Erythroblast (primary cell): ENCODE measurements at regions not wholly inside any gene's neighbourhood (a gene's known extent, or its start where the extent isn't known, plus 50 kb on each side); places are given as distances from the start of the nearest gene placed in this dataset.
"Not testable (repeated sequence)": the region's sequence is repeated elsewhere in the genome, so short reads cannot be mapped to it uniquely, and the experiment has no call there.

Experiments used
- DNase-seq, 2 experiments: peaks; one replicate each; lab custom pipeline; 2025; lab: John Stamatoyannopoulos, UW
- GATA1 ChIP-seq: IDR thresholded peaks from 2 replicates; pipeline ENCODE4 v1.6.1; 2011; ENCODE audit warnings: low read depth, mild to moderate bottlenecking, control low read depth, low read length, moderate library complexity
- POLR2A ChIP-seq: IDR thresholded peaks from 2 replicates; pipeline ENCODE4 v1.6.1; 2011; ENCODE audit warnings: mild to moderate bottlenecking, low read length

GRCh38 chr1:189084811-189085210 is 1392.9 kb downstream of the BRINP3 start:
- TF ChIP-seq GATA1 (no peak), POLR2A (no peak)
- no peak for DNase-seq

- no peak for TF ChIP-seq POLR2A
- no peak for DNase-seq
Observed at GRCh38 chr1:189103956-189104355, 1373.7 kb downstream of the BRINP3 start.

GRCh38 chr1:189117072-189117770 is 1360.4 kb downstream of the BRINP3 start:
- TF ChIP-seq GATA1 (no peak), POLR2A (no peak)
- no peak for DNase-seq

GRCh38 chr1:189121941-189122340 is 1355.7 kb downstream of the BRINP3 start:
- no peak for DNase-seq
- TF ChIP-seq POLR2A (no peak), GATA1 (no peak)

- DNase-seq: no peak
- no peak for TF ChIP-seq POLR2A
- no peak for TF ChIP-seq GATA1
Observed at GRCh38 chr1:189125694-189126093, 1352.0 kb downstream of the BRINP3 start.

- TF ChIP-seq GATA1 (no peak), POLR2A (no peak)
- no peak for DNase-seq
Observed at GRCh38 chr1:189131576-189131975, 1346.1 kb downstream of the BRINP3 start.

GRCh38 chr1:189139748-189140147 is 1337.9 kb downstream of the BRINP3 start:
- not testable (repeated sequence) for DNase-seq

- TF ChIP-seq GATA1 (no peak), POLR2A (no peak)
- DNase-seq: no peak
Observed at GRCh38 chr1:189141056-189141455, 1336.6 kb downstream of the BRINP3 start.

GRCh38 chr1:189149547-189150375 is 1327.9 kb downstream of the BRINP3 start:
- DNase-seq: no peak
- TF ChIP-seq POLR2A (no peak), GATA1 (no peak)

GRCh38 chr1:189150624-189151023 is 1327.0 kb downstream of the BRINP3 start:
- no peak for DNase-seq
- no peak for TF ChIP-seq GATA1
- TF ChIP-seq POLR2A: no peak

- no peak for TF ChIP-seq GATA1
- no peak for TF ChIP-seq POLR2A
- DNase-seq: no peak
Observed at GRCh38 chr1:189151361-189151760, 1326.3 kb downstream of the BRINP3 start.

- TF ChIP-seq POLR2A (no peak), GATA1 (no peak)
- DNase-seq: no peak
Observed at GRCh38 chr1:189152685-189153084, 1325.0 kb downstream of the BRINP3 start.

GRCh38 chr1:189158155-189158554 is 1319.5 kb downstream of the BRINP3 start:
- TF ChIP-seq POLR2A (no peak), GATA1 (no peak)
- DNase-seq: no peak

GRCh38 chr1:189175889-189176288 is 1301.8 kb downstream of the BRINP3 start:
- TF ChIP-seq GATA1: no peak
- TF ChIP-seq POLR2A: no peak
- no peak for DNase-seq

GRCh38 chr1:189180057-189180456 is 1297.6 kb downstream of the BRINP3 start:
- no peak for TF ChIP-seq GATA1
- TF ChIP-seq POLR2A: no peak
- no peak for DNase-seq
